HG02973 (cell line): ENCODE measurements at regions not wholly inside any gene's neighbourhood (a gene's known extent, or its start where the extent isn't known, plus 50 kb on each side); places are given as distances from the start of the nearest gene placed in this dataset.
"Not testable (repeated sequence)": the region's sequence is repeated elsewhere in the genome, so short reads cannot be mapped to it uniquely, and the experiment has no call there.

Source experiments
- ATAC-seq: cut with Tn5 transposase; IDR thresholded peaks from one replicate; pipeline ENCODE4 v1.9.1; 2021; ENCODE audit warnings: moderate library complexity; ENCODE audit not compliant: unreplicated experiment

DNA sequence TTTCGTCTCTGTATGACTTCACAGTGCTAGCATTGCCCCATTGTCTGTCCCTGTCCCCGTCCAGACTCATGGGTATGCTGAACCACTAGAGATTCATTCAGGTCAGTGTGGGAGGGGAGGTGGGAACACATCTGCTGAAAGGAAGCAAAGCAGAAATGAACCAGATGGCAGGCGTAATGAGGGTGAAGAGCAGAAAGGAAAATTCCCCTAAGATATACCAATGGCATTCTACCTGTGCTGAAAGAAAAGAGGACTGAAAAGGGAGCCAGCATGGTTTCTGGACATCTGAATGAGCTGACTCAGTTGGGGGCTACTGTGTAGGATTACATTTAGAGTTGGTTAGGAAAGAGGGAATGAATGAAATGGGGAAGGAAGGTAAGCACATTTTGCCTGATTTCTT lies 678.7 kb downstream of the MAT2B start:
- ATAC-seq: no peak

- no peak for ATAC-seq
Measured at GRCh38 chr5:164185000-164185399, 679.6 kb downstream of the MAT2B start.

DNA sequence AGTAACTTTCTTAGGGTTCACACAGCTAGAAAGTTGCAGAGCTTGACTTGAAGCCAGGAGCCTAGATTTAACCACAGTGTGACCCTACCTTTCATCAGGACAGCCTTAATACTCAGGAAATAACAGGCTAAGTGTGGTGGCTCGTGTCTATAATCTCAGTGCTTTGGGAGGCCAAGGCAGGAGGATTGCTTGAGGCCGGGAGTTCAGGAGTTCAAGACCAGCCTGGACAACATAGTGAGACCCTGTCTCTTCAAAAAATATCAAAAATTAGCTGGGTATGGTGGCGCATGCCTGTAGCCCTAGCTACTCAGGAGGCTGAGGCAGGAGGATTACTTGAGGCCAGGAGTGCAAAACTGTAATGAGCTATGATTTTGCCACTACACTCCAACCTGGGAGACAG lies 681.1 kb downstream of the MAT2B start:
- ATAC-seq: no peak

DNA sequence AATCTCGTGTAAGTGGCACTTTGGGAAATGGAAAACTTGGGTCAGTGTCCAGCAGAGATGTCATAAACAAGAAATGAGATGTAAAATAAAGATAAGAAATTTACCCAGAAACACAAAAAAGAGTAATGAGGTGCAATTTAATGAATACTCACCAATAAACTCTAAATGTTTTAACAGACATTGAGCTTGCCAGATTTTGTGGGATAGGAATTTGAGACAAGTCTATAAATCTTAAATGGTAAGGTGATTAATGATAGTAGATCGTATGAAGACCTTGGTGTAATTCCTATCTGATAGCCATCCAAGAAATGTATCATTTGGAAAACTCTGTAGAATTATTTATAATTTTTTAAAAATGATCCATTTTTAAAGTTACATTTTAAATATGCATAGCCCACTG lies 682.4 kb downstream of the MAT2B start:
- ATAC-seq: no peak

- ATAC-seq: no peak
Measured at GRCh38 chr5:164188733-164189148, 683.3 kb downstream of the MAT2B start.

DNA sequence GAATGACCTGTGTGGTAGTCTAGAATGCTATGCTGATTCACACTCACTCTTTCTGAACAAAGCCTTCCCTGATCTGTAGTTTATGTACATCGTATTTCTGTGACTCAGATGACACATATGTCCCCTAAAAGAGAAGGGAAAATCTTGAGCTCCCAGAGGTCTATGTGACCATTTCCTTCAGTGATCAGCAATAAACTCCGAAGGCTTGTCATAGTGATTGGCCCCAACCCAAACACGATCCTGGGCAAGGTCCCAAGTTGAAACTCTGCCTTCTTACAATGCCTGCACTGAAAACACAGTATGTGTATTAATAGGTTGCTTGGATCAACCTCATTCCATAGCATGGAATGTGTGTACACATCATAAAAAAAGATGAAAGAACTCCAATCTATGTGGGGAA lies 685.8 kb downstream of the MAT2B start:
- no peak for ATAC-seq

GRCh38 chr5:164202338-164202737 lies 696.9 kb downstream of the MAT2B start:
- no peak for ATAC-seq

- no peak for ATAC-seq
Measured at GRCh38 chr5:164203581-164204225, 698.3 kb downstream of the MAT2B start.

GRCh38 chr5:164204338-164204946 lies 699.0 kb downstream of the MAT2B start:
- ATAC-seq: no peak

DNA sequence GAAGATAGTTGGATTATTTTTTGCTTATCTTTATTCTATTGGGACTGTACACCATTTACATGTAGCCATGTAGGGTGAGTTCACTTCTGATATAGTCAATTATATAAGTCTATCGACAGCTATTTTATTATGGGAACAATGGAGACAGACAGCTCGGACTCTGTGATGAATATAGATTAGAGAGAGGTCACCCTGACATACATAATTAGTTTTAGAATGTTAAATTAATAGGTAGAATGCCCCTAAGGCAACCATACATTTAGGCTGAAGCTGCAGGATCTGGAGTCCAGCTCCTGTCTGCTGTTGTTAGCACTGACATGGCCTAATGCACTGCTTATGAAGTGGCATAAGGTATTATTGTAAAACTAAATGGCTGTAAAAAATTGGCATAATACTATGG lies 700.8 kb downstream of the MAT2B start:
- no peak for ATAC-seq

GRCh38 chr5:164207646-164208045 lies 702.2 kb downstream of the MAT2B start:
- ATAC-seq: no peak

DNA sequence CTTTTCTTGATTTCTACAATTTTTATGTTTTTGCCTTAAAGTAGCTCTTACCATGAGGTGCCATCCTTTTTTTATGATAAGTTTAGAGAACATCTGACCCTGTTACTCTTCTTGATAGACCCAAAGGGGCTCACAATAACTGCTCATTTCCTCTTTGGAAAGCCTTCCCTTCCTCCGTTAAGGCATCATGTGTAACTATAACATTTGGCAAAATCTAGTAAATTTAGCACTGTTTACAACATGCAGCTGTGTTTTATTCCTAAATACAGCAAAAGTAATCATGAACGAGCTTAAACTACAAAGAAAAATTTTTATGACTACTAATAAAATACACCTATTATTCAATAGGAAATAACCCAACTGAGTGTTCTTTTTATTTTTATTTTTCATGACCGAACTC lies 705.1 kb downstream of the MAT2B start:
- ATAC-seq: no peak

DNA sequence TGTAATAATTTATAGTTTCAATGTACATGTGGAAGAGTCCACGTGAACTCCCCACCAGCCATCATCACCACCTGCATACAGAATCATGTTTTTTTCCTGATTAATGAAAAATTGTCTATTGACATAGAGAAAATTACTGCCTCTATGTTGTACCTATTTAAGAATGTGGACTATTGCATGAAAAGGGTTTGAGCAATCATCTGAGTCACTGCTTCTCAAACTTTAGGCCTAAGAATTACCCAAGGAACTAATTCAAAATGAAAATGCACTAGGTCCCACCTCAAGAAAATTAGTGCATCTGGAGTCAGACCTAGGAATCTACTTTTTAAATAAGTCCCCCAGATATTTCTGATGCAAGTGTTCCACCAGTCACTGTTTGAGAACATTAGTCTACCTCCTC lies 709.3 kb downstream of the MAT2B start:
- no peak for ATAC-seq

DNA sequence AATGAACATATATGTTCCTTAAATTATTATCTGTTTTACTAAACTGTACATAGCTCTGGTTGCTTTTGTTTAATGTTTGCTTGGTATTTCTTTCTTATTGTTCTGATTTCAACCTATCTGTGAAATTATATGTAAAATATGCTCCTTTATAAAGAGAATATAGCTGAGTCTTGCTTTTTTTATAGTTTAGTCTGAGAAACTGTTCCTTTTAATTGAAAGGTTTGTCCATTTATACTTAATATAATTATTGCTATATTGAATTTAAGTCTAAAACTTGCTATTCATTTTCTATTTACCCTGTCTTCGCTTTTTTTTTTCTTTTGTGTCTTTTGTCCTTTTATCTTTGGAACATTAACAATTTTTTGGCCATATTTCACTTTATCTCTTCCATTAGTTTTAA lies 712.0 kb downstream of the MAT2B start:
- no peak for ATAC-seq

GRCh38 chr5:164220522-164220921 lies 715.1 kb downstream of the MAT2B start:
- ATAC-seq: no peak

DNA sequence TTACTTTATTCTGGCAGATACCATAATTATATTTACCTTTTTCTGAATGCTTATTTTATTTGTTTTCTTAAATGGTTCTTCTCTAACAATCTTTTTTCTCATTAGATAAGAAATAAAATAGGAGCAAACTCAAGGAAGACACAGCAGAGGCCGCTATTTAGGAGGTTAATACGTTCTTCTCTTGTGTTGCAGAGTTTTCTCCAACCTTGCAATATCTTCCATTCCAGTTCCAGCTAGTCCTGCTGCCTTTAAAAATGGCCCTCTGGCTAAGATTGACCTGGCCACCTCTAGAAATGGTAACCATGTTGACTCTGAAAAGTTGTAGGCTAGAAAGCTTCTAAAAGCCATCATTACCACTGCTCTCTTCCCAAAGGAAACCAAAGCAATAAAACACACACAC lies 718.8 kb downstream of the MAT2B start:
- no peak for ATAC-seq

- ATAC-seq: no peak
Measured at GRCh38 chr5:164224772-164225171, 719.4 kb downstream of the MAT2B start.

DNA sequence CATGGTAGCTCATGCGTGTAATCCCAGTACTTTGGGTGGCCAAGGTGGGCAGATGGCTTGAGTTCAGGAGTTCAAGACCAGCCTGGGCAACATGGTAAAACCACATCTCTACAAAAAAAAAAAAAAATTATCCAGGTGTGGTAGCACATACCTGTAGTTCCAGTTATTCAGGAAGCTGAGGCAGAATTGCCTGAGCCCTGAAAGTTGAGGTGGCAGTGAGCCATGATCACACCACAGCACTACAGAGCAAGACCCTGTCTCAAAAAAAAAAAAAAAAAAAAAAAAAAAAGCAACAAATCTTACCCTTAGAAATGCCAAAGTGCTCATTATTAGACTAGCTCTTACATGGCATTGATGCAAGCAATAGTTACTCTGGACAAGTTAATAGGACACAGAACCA lies 724.9 kb downstream of the MAT2B start:
- ATAC-seq: no peak

- no peak for ATAC-seq
Measured at GRCh38 chr5:164233791-164234190, 728.4 kb downstream of the MAT2B start.

GRCh38 chr5:164234321-164234720 lies 728.9 kb downstream of the MAT2B start:
- no peak for ATAC-seq

DNA sequence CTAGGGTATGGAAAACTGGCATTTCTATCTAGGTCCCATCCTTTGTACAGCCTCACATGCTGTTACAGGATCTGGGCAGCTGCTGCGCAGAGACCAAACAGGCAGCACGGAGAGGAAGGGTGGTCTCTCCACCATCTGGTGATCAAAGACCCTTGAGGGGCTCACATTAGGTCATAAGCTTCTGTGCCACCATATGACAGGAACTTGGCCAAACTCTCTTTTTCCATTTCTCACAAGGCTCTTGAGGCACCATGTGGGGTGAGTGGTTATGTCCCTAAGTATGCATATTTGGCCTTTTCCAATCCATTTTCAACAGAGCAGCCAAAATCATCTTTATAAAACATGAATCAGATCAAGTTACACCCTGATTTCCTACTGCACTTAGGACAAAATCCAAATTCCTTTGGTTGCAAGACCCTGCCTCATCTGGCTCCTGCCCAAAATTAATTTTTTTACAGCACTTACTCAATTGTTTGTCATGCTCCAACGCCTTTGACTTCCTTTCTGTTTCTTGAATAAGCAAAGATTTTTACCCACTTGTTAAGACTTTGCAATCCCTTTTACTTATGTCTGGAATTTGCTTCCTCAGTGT lies 730.0 kb downstream of the MAT2B start:
- ATAC-seq: no peak

DNA sequence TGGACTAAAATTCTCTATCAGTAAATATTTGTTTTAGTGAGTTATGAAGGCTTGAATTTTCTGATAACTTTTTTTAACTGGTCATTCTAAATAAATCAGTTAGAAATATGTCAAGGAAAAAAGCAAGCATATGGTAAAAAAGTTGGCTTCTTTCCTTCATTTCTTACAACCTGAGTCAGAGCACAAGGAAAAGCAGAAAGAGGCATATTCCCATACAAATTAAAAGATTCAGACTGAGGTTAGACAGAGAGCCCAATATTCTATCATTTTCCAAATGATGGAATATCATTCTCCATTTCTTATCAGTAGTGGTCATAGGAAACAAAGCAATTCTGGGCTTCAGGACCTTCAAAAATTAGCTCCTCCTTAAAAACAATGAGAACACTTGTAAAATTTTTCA lies 732.1 kb downstream of the MAT2B start:
- no peak for ATAC-seq

- not testable (repeated sequence) for ATAC-seq
Measured at GRCh38 chr5:164251781-164252180, 746.4 kb downstream of the MAT2B start.
